Embryonic facial prominence (tissue), 1 donor: ENCODE measurements at regions not wholly inside any gene's neighbourhood (a gene's known extent, or its start where the extent isn't known, plus 50 kb on each side); places are given as distances from the start of the nearest gene placed in this dataset.
"Not testable (repeated sequence)": the region's sequence is repeated elsewhere in the genome, so short reads cannot be mapped to it uniquely, and the experiment has no call there.

Experiments
- DNase-seq: peaks from one replicate; pipeline ENCODE4 v3.0.0-alpha.2; 2016; ENCODE audit errors: extremely low spot score

DNA sequence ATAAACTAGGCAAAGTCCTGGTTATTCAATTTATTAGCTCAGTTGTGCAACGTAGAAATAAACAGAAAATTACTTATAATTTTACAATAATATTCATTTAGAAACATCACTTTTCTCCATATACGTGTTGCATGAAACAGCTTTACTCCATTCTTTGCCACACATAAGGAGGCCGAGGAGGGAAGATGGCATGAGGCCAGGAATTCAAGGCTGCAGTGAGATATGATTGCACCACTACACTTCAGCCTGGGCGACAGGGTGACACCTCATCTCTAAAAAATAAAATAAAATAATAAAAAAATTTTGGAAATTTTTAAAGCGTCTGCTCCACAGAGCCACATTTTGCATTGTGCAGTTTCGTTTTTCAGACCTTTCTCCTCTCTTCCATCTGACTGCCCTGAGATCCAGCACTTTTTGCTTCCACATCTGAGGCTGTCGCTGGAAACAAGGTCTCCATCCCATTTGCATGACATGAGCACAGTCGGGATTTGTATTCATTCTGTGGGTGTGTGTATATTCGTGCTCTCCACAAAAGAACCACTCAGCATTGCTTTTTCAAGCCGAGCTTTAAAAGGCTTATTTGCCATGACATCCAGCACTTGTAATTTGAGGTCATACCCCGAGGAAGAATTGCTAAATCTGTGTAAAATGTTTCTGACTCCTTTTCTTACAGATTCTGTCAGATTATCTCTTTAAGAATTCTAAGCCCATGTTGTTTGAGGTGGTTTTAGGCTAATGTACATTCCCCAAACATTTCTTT lies 98.6 kb upstream of the MSX2 start:
- DNase-seq: no peak

- DNase-seq: no peak
Observed at GRCh38 chr5:174626369-174626920, 97.9 kb upstream of the MSX2 start.

GRCh38 chr5:174636094-174636493 lies 88.3 kb upstream of the MSX2 start:
- DNase-seq: no peak

GRCh38 chr5:174642816-174643405 lies 81.5 kb upstream of the MSX2 start:
- no peak for DNase-seq

GRCh38 chr5:174644436-174644835 lies 79.9 kb upstream of the MSX2 start:
- no peak for DNase-seq

DNA sequence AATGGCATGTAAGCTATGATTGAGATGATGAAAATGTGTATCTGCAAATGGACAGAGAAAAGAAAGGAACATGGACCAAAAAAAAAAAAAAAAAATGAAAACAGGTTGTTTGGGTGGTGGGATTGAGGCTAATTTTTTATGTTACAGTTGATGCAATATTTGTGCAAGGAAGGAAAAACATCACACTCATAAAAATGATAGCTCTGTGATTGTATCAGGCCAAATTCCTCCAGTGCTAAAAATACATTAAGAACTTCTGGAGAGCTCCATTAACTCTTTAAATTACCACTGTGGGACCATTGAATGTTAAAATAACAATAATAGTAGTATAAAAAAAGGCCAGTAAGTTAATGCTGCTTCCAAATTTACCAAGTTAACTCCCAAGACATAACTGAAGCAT lies 79.5 kb upstream of the MSX2 start:
- DNase-seq: no peak

GRCh38 chr5:174645677-174646076 lies 78.7 kb upstream of the MSX2 start:
- no peak for DNase-seq

DNA sequence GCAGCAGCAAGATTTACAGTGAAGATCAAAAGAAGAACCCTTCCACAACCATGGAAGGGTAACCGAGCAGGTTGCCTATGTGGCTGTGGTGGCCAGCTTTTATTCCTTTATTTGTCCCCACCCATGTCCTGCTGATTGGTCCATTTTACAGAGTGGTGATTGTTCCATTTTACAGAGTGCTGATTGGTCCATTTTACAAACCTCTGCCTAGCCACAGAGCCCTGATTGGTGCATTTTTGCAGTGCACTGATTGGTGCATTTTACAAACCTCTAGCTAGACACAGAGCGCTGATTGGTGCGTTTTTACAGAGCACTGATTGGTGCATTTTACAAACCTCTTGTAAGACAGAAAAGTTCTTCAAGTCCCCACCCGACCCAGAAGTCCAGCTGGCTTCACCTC lies 75.8 kb upstream of the MSX2 start:
- not testable (repeated sequence) for DNase-seq

DNA sequence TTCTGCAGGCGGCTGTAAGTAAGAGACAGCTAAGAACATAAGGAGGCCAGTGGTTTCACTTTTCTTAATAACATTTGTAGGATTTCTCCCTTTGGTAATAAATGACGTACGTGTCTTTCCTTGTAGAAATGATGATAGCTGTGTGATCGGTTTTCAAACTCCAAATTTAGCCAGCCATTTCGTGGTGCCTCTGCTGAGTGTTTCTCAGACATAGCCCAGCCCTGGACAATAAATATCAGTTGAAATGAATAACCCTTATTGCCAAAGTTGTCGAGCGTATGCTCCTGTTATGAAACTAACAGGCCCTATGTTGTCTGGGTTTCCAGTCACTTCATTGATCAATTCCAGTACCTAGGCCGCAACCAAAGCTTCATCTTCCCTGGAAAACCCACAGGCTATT lies 75.0 kb upstream of the MSX2 start:
- no peak for DNase-seq

GRCh38 chr5:174654442-174654841 lies 69.9 kb upstream of the MSX2 start:
- no peak for DNase-seq

DNA sequence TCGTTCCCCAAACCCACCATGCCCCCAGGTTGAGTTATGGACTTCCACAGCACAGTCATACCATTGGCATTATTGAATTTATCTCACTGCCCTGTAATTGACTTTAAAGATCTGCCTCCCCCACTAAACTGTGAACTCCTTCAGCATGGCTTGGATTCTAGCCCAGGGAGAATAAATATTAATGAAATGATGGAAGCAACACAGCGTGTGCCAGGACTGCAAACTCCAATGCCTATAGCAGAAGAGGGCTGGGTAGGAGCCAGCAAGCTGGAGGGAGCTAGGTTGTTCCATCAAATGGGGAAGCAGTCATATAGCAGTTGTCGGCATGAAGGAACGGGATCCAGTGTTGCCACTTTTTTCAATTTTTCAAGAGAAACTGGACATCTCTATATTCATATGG lies 69.0 kb upstream of the MSX2 start:
- no peak for DNase-seq

DNA sequence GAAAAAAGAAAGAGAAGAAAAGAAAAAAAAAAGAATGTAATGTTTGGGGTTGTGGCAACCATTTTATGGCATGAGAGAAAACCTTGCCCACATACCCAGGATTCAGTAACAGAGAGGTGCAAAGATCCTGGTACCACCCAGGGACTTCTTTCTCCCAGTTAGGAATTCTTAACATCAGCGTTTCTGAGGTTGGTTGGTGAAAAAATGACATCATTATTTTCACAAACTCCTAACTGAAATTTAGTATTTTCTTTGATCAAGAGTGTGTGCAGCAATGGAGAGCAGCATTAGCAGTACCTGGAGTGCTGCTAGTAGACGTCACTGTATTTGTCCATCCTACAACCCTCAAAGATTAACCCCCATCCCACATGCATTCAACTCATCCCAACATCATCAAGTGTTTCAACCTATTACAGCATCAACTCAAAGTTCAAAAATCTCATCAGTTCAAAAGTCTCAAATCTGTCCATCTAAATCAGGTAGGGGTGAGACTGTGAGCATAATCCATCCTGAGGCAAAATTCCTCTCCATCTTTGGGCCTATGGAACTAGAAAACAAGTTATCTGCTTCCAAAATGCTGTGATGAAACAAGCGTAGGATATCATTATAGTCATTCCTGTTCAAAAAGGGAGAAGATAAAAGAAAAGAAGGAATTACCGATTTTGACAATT lies 60.1 kb upstream of the MSX2 start:
- no peak for DNase-seq

- DNase-seq: no peak
Observed at GRCh38 chr5:174665347-174665746, 59.0 kb upstream of the MSX2 start.

- no peak for DNase-seq
Observed at GRCh38 chr5:174667526-174667925, 56.9 kb upstream of the MSX2 start.

GRCh38 chr5:174668349-174668748 lies 56.0 kb upstream of the MSX2 start:
- DNase-seq: no peak
